ENCODE measurements at regions not wholly inside any gene's neighbourhood (a gene's known extent, or its start where the extent isn't known, plus 50 kb on each side); places are given as distances from the start of the nearest gene placed in this dataset.

- H3K4me3 Mint-ChIP-seq, result no peak overlapping the region
- peaks cover 6% of the 10 kb centered on the region for H3K27me3 Mint-ChIP-seq (ENCODE audit: low read depth, poor library complexity)
- no peaks in the 10 kb centered on the region for H3K36me3 Mint-ChIP-seq (ENCODE audit: low read depth)
- no peak for DNase-seq
- TF ChIP-seq CTCF (IDR thresholded peaks at IDR 0.05), result no peak
- H3K27ac Mint-ChIP-seq, result peak overlapping the region; percentile 40
- H3K4me1 Mint-ChIP-seq, result peaks cover 16% of the 10 kb centered on the region
- peaks cover 3% of the 10 kb centered on the region for H3K9me3 Mint-ChIP-seq
Observed at GRCh38 chr5:171592076-171592475, 172.6 kb downstream of the FGF18 start.

- Mint-ChIP-seq H3K36me3 (ENCODE audit: low read depth) (no peaks in the 10 kb centered on the region), H3K4me1 (peaks cover 16% of the 10 kb centered on the region), H3K27me3 (ENCODE audit: low read depth, poor library complexity) (peaks cover 3% of the 10 kb centered on the region), H3K4me3 (no peak overlapping the region), H3K9me3 (peaks cover 3% of the 10 kb centered on the region), H3K27ac (no peak overlapping the region)
- no peak for DNase-seq
- TF ChIP-seq CTCF (IDR thresholded peaks at IDR 0.05), result no peak
Observed at GRCh38 chr5:171592736-171593135, 173.3 kb downstream of the FGF18 start.

- H3K9me3 Mint-ChIP-seq, result peaks cover 4% of the 10 kb centered on the region
- TF ChIP-seq CTCF (IDR thresholded peaks at IDR 0.05), result no peak
- peaks cover 18% of the 10 kb centered on the region for H3K4me1 Mint-ChIP-seq
- no peak for DNase-seq
- peaks cover 3% of the 10 kb centered on the region for H3K27me3 Mint-ChIP-seq (ENCODE audit: low read depth, poor library complexity)
- no peak overlapping the region for H3K27ac Mint-ChIP-seq
- H3K4me3 Mint-ChIP-seq, result no peak overlapping the region
- no peaks in the 10 kb centered on the region for H3K36me3 Mint-ChIP-seq (ENCODE audit: low read depth)
Observed at GRCh38 chr5:171593401-171593800, 174.0 kb downstream of the FGF18 start.

- Mint-ChIP-seq H3K36me3 (ENCODE audit: low read depth) (no peaks in the 10 kb centered on the region), H3K4me3 (no peak overlapping the region), H3K27ac (no peak overlapping the region), H3K27me3 (ENCODE audit: low read depth, poor library complexity) (peaks cover 3% of the 10 kb centered on the region), H3K9me3 (peaks cover 4% of the 10 kb centered on the region), H3K4me1 (peaks cover 21% of the 10 kb centered on the region)
- DNase-seq, result no peak
- TF ChIP-seq CTCF (IDR thresholded peaks at IDR 0.05), result no peak
Observed at GRCh38 chr5:171593976-171594375, 174.5 kb downstream of the FGF18 start.

- no peak for DNase-seq
- H3K27me3 Mint-ChIP-seq (ENCODE audit: low read depth, poor library complexity), result no peaks in the 10 kb centered on the region
- peaks cover 33% of the 10 kb centered on the region for H3K4me1 Mint-ChIP-seq
- H3K9me3 Mint-ChIP-seq, result peaks cover 4% of the 10 kb centered on the region
- no peak for TF ChIP-seq CTCF (IDR thresholded peaks at IDR 0.05)
- no peak overlapping the region for H3K27ac Mint-ChIP-seq
- no peak overlapping the region for H3K4me3 Mint-ChIP-seq
- H3K36me3 Mint-ChIP-seq (ENCODE audit: low read depth), result no peaks in the 10 kb centered on the region
Observed at GRCh38 chr5:171595401-171595800, 176.0 kb downstream of the FGF18 start.

- no peak for DNase-seq
- Mint-ChIP-seq H3K27ac (no peak overlapping the region), H3K27me3 (ENCODE audit: low read depth, poor library complexity) (no peaks in the 10 kb centered on the region), H3K36me3 (ENCODE audit: low read depth) (no peaks in the 10 kb centered on the region), H3K4me1 (peaks cover 37% of the 10 kb centered on the region), H3K9me3 (peaks cover 4% of the 10 kb centered on the region), H3K4me3 (no peak overlapping the region)
- TF ChIP-seq CTCF (IDR thresholded peaks at IDR 0.05), result no peak
Observed at GRCh38 chr5:171595801-171596231, 176.4 kb downstream of the FGF18 start.
